CD1c-positive myeloid dendritic cell (primary cell): ENCODE measurements at regions not wholly inside any gene's neighbourhood (a gene's known extent, or its start where the extent isn't known, plus 50 kb on each side); places are given as distances from the start of the nearest gene placed in this dataset.
A peak's percentile ranks its signal among the peaks of the same experiment; 100 is the strongest.

Experiments used
- DNase-seq: peaks from one replicate; pipeline ENCODE4 v3.0.0-alpha.2; 2016; ENCODE audit errors: extremely low spot score

DNA sequence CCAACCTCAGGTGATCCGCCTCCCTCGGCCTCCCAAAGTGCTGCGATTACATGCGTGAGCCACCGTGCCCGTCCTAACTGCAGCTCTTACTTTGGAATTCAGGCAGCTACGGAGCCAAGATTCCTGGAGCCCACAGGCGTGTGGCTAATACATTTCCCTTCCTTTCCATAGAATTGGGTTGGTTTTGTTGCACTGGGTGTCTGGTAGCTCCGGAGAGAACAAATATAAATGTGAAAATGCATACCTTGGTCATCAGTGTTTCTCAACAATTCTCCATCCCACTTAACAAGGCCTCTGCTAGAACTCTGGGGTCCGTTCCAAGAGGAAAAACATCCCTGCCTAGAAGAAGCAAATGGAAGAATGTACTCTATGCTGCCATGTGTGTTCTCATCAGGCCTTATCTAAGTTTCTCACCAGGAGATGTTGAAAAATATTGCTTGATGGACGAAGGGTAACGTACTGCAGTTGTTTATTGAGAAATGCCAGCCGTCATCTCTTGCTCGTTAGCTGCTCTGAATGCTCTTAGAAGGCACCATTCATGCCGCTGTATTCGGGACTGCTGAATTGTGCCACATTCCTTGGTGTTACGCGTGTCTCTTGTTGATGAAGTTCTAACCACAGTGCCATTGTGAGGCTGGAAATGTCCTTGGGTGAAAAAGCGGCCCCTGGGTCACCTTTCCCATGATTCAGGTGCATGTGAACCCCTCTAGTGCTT is 50.5 kb upstream of the CD99 start:
- no peak for DNase-seq

DNA sequence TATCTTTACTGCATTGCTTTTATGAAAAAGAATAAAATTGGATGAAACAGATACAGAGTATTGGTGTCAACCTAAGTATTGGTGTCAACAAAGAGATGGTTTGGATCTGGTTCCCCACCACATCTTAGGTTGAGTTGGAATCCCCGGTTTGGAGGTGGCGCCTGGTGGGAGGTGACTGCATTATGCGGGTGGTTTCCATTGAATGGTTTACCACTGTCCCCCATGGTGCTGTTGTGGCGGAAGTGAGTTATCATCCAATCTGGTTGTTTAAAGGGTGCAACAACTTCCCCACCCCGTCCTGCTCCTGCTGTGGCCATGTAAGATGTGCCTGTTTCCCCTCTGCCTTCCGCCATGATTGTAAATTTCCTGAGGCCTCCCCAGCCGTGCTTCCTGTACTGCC is 52.8 kb upstream of the CD99 start:
- DNase-seq: no peak

DNA sequence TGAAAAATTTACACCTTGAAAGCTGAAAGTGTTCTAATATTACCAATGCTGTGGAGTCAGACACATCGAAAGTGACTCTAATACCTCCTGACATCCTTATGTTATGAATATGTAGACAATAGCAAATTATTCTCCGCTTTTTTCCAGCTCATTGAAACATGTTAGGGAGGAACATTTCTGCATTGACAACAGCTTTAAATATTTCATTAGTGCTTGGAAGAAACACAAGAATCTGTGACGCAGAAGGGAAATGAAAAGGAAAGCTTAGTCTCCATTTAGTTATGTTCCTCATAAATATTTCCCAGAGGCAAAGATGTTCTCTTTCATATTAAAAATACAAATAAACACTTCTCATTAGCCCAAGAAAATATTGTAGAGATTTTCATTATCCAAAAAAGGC is 55.8 kb upstream of the CD99 start:
- no peak for DNase-seq

DNA sequence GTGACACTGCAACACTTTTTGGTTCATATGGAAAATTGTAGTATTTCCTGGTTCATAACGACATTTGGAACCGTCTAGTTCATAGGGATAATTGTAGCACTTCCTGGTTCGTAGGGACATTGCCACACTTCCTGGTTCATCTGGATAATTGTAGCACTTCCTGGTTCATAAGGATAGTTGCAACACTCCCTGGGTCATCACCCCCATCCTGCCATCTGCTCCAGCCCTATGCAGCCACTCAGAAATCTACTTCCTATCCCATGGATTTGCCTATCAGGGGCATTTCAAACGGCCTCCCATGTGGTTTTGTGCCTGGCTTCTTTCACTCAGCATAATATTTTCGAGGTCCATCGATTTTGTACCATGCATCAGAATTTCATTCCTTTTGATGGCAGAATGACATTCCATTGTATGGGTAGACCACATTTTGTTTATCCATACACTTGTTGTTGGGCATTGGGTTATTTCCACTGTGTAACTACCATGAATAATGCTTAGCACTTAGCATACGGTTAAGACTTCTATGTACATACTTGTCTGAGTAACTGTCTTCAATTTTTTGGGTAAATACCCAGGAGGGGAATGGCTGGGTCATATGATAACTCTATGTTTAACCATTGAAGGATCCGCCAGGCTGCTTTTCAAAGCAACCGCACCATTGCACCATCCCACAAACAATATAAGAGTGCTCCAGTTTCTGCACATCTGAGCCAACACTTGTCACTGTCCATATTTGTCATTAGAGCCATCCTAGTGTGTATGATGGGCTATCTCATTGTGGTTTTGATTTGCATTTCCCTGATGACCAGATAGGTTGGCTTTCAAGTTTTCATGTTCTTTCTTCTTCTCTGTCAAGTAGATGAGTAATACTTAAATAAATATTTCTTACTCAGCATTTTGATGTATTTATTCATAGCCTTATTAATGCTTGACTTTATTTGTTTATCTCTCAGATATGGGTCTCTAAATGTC is 58.3 kb upstream of the CD99 start:
- no peak for DNase-seq

DNA sequence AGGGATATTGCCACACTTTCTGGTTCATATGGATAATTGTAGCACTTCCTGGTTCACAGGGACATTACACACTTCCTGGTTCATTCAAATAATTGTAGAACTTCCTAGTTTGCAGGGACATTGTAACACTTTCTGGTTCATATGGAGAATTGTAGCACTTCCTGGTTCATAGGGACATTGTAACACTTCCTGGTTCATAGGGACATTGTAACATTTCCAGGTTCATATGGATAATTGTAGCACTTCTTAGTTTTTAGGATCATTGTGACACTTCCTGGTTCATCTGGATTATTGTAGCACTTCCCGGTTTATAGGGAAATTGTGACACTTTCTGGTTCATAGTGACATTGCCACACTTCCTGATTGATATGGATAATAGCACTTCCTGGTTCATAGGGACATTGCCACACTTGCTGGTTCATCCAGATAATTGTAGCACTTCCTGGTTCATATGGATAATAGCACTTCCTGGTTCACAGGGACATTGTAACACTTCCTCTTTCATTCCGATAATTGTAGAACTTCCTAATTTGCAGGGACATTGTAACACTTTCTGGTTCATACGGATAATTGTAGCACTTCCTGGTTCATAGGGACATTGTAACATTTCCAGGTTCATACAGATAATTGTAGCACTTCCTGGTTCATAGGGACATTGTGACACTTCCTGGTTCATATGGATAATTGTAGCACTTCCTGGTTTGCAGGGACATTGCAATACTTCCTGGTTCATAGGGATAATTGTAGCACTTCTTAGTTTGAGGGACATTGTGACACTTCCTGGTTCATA is 59.2 kb upstream of the CD99 start:
- peak; percentile 66 for DNase-seq

DNA sequence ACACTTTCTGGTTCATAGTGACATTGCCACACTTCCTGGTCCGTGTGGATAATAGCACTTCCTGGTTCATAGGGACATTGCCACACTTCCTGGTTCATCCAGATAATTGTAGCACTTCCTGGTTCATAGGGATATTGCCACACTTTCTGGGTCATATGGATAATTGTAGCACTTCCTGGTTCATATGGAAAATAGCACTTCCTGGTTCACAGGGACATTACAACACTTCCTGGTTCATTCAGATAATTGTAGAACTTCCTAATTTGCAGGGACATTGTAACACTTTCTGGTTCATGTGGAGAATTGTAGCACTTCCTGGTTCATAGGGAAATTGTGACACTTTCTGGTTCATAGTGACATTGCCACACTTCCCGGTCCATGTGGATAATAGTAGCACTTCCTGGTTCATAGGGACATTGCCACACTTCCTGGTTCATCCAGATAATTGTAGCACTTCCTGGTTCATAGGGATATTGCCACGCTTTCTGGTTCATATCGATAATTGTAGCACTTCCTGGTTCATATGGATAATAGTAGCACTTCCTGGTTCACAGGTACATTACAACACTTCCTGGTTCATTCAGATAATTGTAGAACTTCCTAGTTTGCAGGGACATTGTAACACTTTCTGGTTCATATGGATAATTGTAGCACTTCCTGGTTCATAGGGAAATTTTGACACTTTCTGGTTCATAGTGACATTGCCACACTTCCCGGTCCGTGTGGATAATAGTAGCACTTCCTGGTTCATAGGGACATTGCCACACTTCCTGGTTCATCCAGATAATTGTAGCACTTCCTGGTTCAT is 60.0 kb upstream of the CD99 start:
- DNase-seq: peak; percentile 52

DNA sequence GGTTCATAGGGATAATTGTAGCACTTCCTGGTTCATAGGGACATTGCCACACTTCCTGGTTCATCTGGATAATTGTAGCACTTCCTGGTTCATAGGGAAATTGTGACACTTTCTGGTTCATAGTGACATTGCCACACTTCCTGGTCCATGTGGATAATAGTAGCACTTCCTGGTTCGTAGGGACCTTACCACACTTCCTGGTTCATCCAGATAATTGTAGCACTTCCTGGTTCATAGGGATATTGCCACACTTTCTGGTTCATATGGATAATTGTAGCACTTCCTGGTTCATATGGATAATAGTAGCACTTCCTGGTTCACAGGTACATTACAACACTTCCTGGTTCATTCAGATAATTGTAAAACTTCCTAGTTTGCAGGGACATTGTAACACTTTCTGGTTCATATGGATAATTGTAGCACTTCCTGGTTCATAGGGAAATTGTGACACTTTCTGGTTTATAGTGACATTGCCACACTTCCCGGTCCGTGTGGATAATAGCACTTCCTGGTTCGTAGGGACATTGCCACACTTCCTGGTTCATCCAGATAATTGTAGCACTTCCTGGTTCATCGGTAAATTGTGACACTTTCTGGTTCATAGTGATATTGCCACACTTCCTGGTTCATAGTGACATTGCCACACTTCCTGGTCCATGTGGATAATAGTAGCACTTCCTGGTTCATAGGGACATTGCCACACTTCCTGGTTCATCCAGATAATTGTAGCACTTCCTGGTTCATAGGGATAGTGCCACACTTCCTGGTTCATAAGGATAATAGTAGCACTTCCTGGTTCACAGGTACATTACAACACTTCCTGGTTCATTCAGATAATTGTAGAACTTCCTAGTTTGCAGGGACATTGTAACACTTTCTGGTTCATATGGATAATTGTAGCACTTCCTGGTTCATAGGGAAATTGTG is 60.8 kb upstream of the CD99 start:
- DNase-seq: peak; percentile 60

DNA sequence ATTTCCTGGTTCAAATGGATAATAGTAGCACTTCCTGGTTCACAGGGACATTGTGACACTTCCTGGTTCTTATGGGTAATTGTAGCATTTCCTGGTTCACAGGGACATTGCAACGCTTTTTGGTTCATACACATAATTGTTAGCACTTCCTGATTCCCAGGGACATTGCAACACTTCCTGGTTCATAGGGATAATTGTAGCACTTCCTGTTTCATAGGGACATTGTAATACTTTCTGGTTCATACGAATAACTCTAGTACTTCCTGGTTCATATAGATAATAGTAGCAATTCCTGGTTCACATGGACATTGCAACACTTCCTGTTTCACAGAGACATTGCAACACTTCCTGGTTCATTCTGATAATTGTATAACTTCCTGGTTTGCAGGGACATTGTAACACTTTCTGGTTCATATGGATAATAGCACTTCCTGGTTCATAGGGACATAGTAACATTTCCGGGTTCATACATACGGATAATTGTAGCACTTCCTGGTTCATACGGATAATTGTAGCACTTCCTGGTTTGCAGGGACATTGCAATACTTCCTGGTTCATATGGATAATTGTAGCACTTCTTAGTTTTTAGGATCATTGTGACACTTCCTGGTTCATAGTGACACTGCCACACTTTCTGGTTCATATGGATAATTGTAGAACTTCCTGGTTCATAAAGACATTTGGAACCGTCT is 61.6 kb upstream of the CD99 start:
- DNase-seq: peak; percentile 55

DNA sequence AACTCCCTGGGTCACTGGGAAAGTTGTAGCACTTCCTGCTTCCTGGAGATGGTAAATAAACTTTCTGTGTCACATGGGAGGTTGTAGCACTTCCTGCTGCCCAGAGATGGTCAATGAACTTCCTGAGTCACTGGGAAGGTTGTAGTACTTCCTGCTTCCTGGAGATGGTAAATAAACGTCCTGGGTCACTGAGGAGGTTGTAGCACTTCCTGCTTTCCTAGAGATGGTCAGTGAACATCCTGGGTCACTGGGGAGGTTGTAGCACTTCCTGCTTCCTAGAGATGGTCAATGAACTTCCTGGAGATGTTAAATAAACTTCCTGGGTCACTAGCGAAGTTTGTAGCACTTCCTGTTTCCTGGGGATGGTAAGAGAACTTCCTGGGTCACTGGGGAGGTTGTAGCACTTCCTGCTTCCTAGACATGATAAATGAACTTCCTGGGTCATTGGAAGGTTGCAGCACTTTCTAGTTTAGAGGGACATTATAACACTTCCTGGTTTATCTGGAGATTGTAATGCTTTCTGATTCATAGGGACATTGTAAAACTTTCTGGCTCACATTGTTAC is 62.3 kb upstream of the CD99 start:
- no peak for DNase-seq

DNA sequence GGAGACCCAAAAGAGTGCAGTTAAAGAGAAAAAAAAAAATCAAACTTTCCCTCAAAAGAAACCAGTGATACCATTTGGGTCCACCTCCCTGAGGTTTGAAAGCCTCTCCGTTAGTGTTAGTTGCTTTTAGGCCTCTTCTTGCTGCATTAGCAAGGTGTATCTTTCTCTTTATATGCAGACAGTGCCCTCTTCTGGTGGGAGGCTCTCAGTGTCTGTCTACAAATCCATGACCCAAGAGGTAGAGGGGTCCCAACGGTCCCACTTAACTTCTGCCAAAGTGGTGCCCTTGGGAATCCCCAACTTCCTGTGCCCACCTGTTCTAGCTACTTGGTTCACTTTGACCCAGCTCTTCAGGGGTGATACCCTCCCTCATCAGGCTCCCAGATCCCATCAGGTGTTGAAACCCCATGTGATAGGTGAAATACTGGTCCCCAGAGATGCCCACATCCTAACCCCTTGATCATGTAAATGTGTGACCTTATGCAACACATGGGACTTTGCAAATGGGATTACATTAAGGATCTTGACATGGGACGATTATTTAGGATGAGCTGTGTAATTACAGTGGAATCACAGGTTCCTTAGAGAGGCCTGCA is 63.7 kb upstream of the CD99 start:
- peak; percentile 26 for DNase-seq

DNA sequence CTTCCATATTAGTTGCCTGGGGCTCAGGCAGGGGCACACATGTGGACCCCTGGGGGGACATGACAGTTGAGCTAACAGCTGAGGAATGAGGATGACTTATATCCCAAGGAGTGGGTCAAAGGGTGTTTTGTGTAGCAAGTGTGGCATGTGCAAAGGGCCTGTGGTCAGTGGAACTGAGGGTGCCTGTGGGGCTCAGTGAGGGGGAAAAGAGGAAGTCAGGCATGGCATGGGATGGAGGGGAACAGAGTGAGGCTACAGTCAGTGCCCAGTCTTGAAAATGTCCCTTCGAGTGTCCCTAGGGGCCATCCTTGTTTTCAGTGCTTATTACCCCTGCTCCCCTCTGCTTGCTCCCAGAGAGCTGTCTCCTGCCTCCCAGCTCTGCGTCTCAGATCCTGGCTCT is 64.3 kb upstream of the CD99 start:
- no peak for DNase-seq

DNA sequence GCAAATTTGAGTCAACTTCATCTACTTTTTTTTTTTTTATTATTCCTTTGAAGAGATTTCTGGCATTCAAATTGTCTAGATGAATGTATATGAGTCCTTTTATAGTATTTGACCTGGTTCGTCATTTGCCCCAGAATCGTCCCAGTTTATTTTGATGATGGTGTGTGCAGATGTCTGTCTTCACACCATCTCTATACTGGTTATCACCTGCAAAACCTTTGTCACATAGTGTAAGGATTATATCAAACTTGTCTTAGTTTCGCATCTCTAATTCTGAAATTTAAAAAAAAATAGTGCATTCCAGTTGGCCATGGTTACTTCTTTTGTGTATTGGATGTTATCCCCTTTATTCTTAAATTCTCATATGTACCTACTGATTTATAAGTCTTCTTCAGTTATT is 70.5 kb upstream of the CD99 start:
- DNase-seq: no peak

DNA sequence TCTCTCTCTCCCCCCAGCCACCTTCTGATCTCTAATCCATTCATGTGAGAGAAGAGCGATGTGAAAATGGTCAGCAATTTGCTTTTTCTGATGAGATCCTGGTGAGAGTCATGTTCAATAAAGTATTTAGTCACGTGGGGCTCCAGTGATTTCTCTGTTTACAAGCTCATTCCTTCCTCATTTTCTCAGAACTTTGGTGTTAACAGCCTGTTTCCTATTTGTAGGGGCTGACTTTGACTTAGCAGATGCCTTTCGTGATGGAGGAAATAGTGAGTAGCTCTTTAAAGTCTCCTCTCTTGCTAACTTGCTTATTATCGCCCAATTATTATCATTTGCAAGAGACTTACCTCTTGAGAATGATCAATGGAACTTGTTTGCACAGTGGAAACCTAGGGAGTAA is 72.6 kb upstream of the CD99 start:
- no peak for DNase-seq

DNA sequence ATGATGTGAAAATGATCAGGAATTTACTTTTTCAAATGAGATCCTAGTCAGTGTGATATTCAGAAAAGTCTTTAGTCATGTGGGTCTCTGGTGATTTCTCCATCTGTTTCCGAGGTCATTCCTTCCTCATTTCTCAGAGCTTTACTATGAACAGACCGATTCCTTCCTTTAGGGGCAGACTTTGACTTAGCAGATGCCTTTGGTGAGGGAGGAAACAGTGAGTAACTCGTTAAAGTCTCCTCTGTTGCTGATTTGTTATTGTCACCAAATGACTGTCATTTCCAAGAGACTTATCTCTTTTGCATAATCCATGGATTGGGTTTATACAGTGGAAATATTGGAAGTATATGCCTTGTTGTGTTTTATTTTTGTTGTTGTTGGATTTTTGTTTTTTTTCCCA is 76.2 kb upstream of the CD99 start:
- DNase-seq: peak; percentile 64

DNA sequence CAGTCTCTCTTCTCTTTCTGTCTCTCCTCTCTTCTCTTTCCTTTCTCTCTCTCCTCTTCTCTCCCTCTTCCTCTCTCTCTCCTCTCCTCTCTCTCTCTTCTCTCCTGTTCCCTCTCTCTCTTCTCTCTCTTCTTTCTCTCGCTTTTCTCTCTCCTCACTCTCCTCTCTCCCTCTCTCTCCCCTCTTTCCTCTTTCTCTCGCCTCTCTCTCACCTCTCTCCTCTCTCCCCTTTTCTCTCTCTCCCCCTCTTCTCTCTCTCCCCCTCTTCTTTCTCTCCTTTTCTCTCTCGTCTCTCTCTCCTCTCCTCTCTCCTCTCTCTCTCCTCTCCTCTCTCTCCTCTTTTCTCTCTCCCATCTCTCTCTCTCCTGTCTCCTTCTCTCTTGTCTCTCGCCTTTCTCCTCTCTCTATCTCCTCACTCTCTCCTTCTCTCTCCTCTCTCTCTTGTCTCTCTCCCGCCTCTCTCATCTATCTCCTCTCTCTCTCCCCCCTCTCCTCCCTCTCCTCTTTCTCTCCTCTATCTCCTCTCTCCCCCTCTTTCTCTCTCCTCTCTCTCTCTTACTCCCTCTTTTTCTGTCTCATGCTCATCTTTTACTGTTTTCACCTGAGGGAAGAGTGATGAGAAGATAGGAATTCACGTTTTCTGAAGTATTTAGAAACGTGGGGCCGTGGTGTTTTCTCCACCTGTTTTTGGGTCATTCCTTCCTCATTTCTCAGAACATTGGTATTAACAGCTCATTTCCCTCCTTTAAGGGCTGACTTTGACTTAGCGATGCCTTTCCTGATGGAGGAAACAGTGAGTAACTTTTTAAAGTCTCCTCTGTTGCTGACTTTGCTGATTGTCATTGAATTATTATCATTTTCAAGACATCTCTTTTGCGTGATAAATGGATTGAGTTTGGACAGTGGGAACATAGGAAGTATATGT is 80.6 kb upstream of the CD99 start:
- peak; percentile 27 for DNase-seq

DNA sequence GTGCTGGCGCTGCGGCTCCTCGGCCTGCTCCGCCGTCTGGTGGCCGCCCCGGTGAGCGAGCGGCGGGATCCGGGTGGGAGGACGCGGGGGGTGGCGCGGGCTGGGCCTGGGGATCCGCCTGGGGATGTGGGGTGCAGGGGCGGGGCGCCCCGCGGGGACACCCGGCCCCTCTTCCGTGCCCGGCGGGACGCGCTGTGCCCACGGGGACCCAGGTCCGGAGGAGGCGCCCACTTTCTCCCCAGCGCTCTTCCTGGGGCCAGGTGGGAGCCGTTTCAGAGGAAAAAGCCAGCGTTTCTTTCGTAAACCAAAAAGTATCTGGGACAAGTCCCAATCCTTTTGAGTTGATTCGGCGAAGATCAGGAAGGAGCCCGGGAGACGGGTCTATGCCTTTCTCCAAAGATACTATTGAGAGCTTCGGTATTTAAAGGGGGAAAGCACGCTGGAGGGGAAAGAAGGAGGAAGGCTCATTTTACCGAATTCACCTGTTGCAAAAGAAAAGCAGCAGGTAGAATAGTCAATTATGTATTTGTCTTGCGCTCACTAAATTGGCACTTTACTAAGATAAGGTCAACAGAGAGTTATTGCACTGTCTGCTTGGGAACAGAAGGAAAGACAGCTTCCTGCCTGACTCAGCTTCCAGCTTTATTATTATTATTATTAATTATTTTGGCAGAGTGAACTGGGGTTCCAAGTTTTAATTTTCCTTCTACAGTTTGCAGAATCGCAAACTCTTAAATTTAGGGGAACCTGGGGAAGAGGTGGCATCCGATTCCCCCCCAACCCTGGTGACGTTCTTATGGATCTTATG is 81.5 kb upstream of the CD99 start:
- peak; percentile 13 for DNase-seq
